ENCODE measurements at regions not wholly inside any gene's neighbourhood (a gene's known extent, or its start where the extent isn't known, plus 50 kb on each side); places are given as distances from the start of the nearest gene placed in this dataset.

DNA sequence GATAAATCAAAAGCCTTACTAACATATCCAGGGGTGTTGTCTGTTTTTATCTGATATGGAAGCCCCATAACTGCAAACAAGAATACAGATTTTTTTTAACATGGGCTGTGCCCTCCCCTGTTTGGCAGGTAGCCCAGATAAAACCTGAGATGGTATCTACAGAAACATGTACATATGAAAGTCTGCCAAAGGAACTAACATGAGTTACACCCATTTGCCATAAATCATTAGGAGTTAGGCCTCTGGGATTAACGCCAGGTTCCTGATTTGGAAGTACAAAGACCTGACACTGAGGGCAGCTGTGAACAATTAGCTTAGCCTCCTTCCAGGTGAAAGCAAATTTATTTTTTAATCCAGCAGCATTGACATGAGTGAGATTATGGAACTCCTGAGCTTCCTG lies 264.3 kb downstream of the TECRL start:
- no peak overlapping the region for H3K4me2 ChIP-seq (ENCODE audit: low read length)
- BruUV-seq (replicated peaks) = no TSS peak
- H4K20me1 ChIP-seq (ENCODE audit: insufficient read depth, low read length) = no peaks in the 10 kb centered on the region
- ChIA-PET POLR2A (no interaction called here), CTCF (ENCODE audit: unreplicated experiment) (no interaction called here)
- no peaks in the 10 kb centered on the region for H3K9me3 ChIP-seq (ENCODE audit: low read length)
- no peak overlapping the region for H2AFZ ChIP-seq (ENCODE audit: low read length)
- TF ChIP-seq, protein P1, sequence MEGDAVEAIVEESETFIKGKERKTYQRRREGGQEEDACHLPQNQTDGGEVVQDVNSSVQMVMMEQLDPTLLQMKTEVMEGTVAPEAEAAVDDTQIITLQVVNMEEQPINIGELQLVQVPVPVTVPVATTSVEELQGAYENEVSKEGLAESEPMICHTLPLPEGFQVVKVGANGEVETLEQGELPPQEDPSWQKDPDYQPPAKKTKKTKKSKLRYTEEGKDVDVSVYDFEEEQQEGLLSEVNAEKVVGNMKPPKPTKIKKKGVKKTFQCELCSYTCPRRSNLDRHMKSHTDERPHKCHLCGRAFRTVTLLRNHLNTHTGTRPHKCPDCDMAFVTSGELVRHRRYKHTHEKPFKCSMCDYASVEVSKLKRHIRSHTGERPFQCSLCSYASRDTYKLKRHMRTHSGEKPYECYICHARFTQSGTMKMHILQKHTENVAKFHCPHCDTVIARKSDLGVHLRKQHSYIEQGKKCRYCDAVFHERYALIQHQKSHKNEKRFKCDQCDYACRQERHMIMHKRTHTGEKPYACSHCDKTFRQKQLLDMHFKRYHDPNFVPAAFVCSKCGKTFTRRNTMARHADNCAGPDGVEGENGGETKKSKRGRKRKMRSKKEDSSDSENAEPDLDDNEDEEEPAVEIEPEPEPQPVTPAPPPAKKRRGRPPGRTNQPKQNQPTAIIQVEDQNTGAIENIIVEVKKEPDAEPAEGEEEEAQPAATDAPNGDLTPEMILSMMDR (conservative IDR thresholded peaks at IDR 0.05; ENCODE audit: low read length) = no peak
- no peak for TF ChIP-seq EZH2phosphoT487 (IDR thresholded peaks at IDR 0.05; ENCODE audit: borderline replicate concordance, low read depth, low read length)
- intact Hi-C loops (cut with micrococcal nuclease; ENCODE audit: unreplicated experiment) = no loop called here
- H3K9me2 ChIP-seq (ENCODE audit: insufficient read depth, low read length) = no peaks in the 10 kb centered on the region
- H3K27ac ChIP-seq (ENCODE audit: low read depth, low read length, poor library complexity, severe bottlenecking) = no peak overlapping the region
- no peaks in the 10 kb centered on the region for H3K36me3 ChIP-seq (ENCODE audit: insufficient read depth, low read length)
- H3K79me2 ChIP-seq (ENCODE audit: insufficient read depth, low read depth, low read length) = no peaks in the 10 kb centered on the region
- DNase-seq (ENCODE audit: low spot score) = no peak
- no peaks in the 10 kb centered on the region for H3K4me1 ChIP-seq (ENCODE audit: insufficient read depth, low read length, poor library complexity, severe bottlenecking)
- no peak overlapping the region for H3K4me3 ChIP-seq (ENCODE audit: low read depth, low read length, poor library complexity, severe bottlenecking)

DNA sequence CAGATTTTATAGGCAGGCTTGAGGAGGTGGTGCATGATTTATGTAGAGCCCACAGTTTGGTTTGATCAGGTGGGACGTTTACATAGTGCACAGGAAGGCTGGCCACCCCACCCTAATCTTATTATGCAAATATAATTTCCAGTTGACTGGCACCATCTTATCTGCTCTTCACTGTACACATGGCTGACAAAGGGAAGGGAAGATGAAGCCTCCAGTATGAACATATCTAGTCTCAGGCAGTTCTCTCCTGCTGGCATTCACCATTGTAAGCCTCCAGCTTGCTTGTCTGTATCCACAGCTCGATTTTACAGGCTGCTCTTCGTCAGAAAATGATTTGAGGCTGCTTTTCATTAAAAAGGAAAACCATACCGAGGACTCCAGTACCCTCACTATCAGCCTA lies 278.3 kb downstream of the TECRL start:
- no peaks in the 10 kb centered on the region for H3K9me3 ChIP-seq (ENCODE audit: low read length)
- H3K36me3 ChIP-seq (ENCODE audit: insufficient read depth, low read length) = no peaks in the 10 kb centered on the region
- no peaks in the 10 kb centered on the region for H3K4me1 ChIP-seq (ENCODE audit: insufficient read depth, low read length, poor library complexity, severe bottlenecking)
- H3K4me2 ChIP-seq (ENCODE audit: low read length) = no peak overlapping the region
- ChIA-PET CTCF (ENCODE audit: unreplicated experiment) (no interaction called here), POLR2A (interaction anchor here (1.5 kb wide), 1 partner anchor 8 kb away, joined by 3 read pairs; no protein-coding TSS in a partner anchor)
- no peaks in the 10 kb centered on the region for H3K9me2 ChIP-seq (ENCODE audit: insufficient read depth, low read length)
- no TSS peak for BruUV-seq (replicated peaks)
- H3K27ac ChIP-seq (ENCODE audit: low read depth, low read length, poor library complexity, severe bottlenecking) = no peak overlapping the region
- H2AFZ ChIP-seq (ENCODE audit: low read length) = no peak overlapping the region
- TF ChIP-seq EZH2phosphoT487 (IDR thresholded peaks at IDR 0.05; ENCODE audit: borderline replicate concordance, low read depth, low read length) = no peak
- TF ChIP-seq, protein P1 (conservative IDR thresholded peaks at IDR 0.05; ENCODE audit: low read length) = no peak
- H3K79me2 ChIP-seq (ENCODE audit: insufficient read depth, low read depth, low read length) = no peaks in the 10 kb centered on the region
- DNase-seq (ENCODE audit: low spot score) = no peak
- no peak overlapping the region for H3K4me3 ChIP-seq (ENCODE audit: low read depth, low read length, poor library complexity, severe bottlenecking)
- H4K20me1 ChIP-seq (ENCODE audit: insufficient read depth, low read length) = no peaks in the 10 kb centered on the region
- intact Hi-C loops (cut with micrococcal nuclease; ENCODE audit: unreplicated experiment) = no loop called here

DNA sequence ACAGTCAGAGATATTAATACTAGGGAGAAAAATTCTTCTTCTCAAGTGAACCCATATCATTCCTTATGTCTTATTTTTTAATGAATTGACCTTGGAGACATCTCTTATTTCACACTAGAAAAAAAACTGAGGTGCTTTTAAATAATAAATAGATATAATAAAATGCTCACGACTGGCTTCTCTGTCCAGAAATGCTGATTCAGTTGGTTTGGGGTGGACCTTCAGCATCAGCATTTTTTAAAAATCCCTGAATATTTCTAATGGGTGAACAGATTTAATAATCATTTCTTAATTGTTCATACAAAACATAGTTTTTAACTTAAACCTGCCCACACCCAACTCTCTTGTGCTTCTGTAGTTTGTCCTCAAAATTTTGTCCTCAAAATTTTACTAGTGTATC lies 283.9 kb downstream of the TECRL start:
- no peaks in the 10 kb centered on the region for H4K20me1 ChIP-seq (ENCODE audit: insufficient read depth, low read length)
- H3K79me2 ChIP-seq (ENCODE audit: insufficient read depth, low read depth, low read length) = no peaks in the 10 kb centered on the region
- no peak for DNase-seq (ENCODE audit: low spot score)
- H3K4me2 ChIP-seq (ENCODE audit: low read length) = no peak overlapping the region
- no peaks in the 10 kb centered on the region for H3K4me1 ChIP-seq (ENCODE audit: insufficient read depth, low read length, poor library complexity, severe bottlenecking)
- no peaks in the 10 kb centered on the region for H3K36me3 ChIP-seq (ENCODE audit: insufficient read depth, low read length)
- no peak overlapping the region for H2AFZ ChIP-seq (ENCODE audit: low read length)
- TF ChIP-seq, protein P1 (conservative IDR thresholded peaks at IDR 0.05; ENCODE audit: low read length) = no peak
- TF ChIP-seq EZH2phosphoT487 (IDR thresholded peaks at IDR 0.05; ENCODE audit: borderline replicate concordance, low read depth, low read length) = no peak
- H3K4me3 ChIP-seq (ENCODE audit: low read depth, low read length, poor library complexity, severe bottlenecking) = no peak overlapping the region
- no peak overlapping the region for H3K27ac ChIP-seq (ENCODE audit: low read depth, low read length, poor library complexity, severe bottlenecking)
- no peaks in the 10 kb centered on the region for H3K9me3 ChIP-seq (ENCODE audit: low read length)
- POLR2A ChIA-PET = no interaction called here
- intact Hi-C loops (cut with micrococcal nuclease; ENCODE audit: unreplicated experiment) = no loop called here
- no peaks in the 10 kb centered on the region for H3K9me2 ChIP-seq (ENCODE audit: insufficient read depth, low read length)
- CTCF ChIA-PET (ENCODE audit: unreplicated experiment) = no interaction called here
- BruUV-seq (replicated peaks) = no TSS peak

All from OCI-LY7 (cell line).